Keratinocyte (primary cell): ENCODE measurements at regions not wholly inside any gene's neighbourhood (a gene's known extent, or its start where the extent isn't known, plus 50 kb on each side); places are given as distances from the start of the nearest gene placed in this dataset.

ENCODE experiments used
- DNase-seq: peaks from one replicate; pipeline ENCODE4 v3.0.0-alpha.2; 2011; ENCODE audit warnings: low read depth, missing footprints, low spot score
- FAIRE-seq: peaks from 2 replicates; lab custom pipeline; 2011; peaks lifted over from hg19 to GRCh38; lab: Jason Lieb, UNC
- H2AFZ ChIP-seq: 2 replicates; pipeline ENCODE4 v1.6.0; 2012; ENCODE audit warnings: low read length, control low read depth, inconsistent platforms; ENCODE audit not compliant: control insufficient read depth
- H3K27ac ChIP-seq: 2 replicates; pipeline ENCODE4 v1.5.1; 2011; ENCODE audit warnings: low read length; ENCODE audit not compliant: control insufficient read depth, insufficient read depth
- H3K27me3 ChIP-seq: 3 replicates; pipeline ENCODE4 v1.6.0; 2011; ENCODE audit warnings: low read length; ENCODE audit not compliant: control insufficient read depth, insufficient read depth; ENCODE audit errors: extremely low read depth
- H3K36me3 ChIP-seq, 2 experiments: 2 replicates in 1 of 2; 3 replicates in 1 of 2; pipeline ENCODE4 v1.5.1; 2011; ENCODE audit warnings: low read length in 2 of 2, mild to moderate bottlenecking in 1 of 2; ENCODE audit not compliant: control insufficient read depth in 2 of 2, insufficient read depth in 2 of 2; ENCODE audit errors: extremely low read depth in 1 of 2
- H3K4me1 ChIP-seq: 3 replicates; pipeline ENCODE4 v1.5.1; 2011; ENCODE audit warnings: low read length; ENCODE audit not compliant: control insufficient read depth, insufficient read depth; ENCODE audit errors: extremely low read depth
- H3K4me2 ChIP-seq: 3 replicates; pipeline ENCODE4 v1.6.0; 2011; ENCODE audit warnings: low read depth, low read length; ENCODE audit not compliant: control insufficient read depth, insufficient read depth; ENCODE audit errors: extremely low read depth
- H3K4me3 ChIP-seq, 3 experiments: fragments of 200-600 bp in 1 of 3; sonication (generic) in 1 of 3; 2 replicates in 2 of 3; 3 replicates in 1 of 3; pipeline ENCODE4 v1.5.1; 2011 to 2016; ENCODE audit warnings: low read length in 3 of 3, mild to moderate bottlenecking in 3 of 3, control low read depth in 2 of 3, inconsistent platforms in 1 of 3, low read depth in 1 of 3, mixed read lengths in 1 of 3, mixed run types in 1 of 3, moderate library complexity in 1 of 3; ENCODE audit not compliant: control insufficient read depth in 2 of 3, insufficient read depth in 2 of 3; ENCODE audit errors: extremely low read depth in 1 of 3
- H3K79me2 ChIP-seq: 2 replicates; pipeline ENCODE4 v1.6.0; 2012; ENCODE audit warnings: low read length; ENCODE audit not compliant: control insufficient read depth, insufficient read depth
- H3K9ac ChIP-seq: 3 replicates; pipeline ENCODE4 v1.6.0; 2011; ENCODE audit warnings: low read length; ENCODE audit not compliant: control insufficient read depth, insufficient read depth; ENCODE audit errors: extremely low read depth
- H3K9me1 ChIP-seq: 3 replicates; pipeline ENCODE4 v1.6.0; 2011; ENCODE audit warnings: low read length; ENCODE audit not compliant: control insufficient read depth, insufficient read depth; ENCODE audit errors: extremely low read depth
- H3K9me3 ChIP-seq: 2 replicates; pipeline ENCODE4 v1.5.1; 2012; ENCODE audit warnings: low read depth, low read length; ENCODE audit not compliant: control insufficient read depth
- H4K20me1 ChIP-seq: 3 replicates; pipeline ENCODE4 v1.6.0; 2011; ENCODE audit warnings: low read length; ENCODE audit not compliant: control insufficient read depth, insufficient read depth; ENCODE audit errors: extremely low read depth
- EZH2 ChIP-seq: IDR thresholded peaks from one replicate; pipeline ENCODE4 v1.6.1; 2012; ENCODE audit warnings: inconsistent platforms, mild to moderate bottlenecking, low read length, moderate library complexity
- dilution Hi-C: fragments of 300-500 bp; cut with MboI; formaldehyde crosslinking; loops from one replicate; pipeline ENCODE4 v1.7.0; 2020; ENCODE audit warnings: low sequenced_read_pairs; ENCODE audit not compliant: extremely low pct_ligation_motif_present
- TF ChIP-seq, protein P1 (sequence below), 3 experiments: IDR thresholded peaks in 1 of 3; conservative IDR thresholded peaks in 1 of 3; optimal IDR thresholded peaks in 1 of 3; 2 replicates in 2 of 3; 3 replicates in 1 of 3; pipeline versions ENCODE3 to v1.5.1; 2011; ENCODE audit warnings: low read length in 3 of 3, mild to moderate bottlenecking in 3 of 3, moderate library complexity in 2 of 3, control low read depth in 1 of 3, inconsistent platforms in 1 of 3; ENCODE audit not compliant: insufficient read depth in 2 of 3; ENCODE audit errors: extremely low read depth in 1 of 3

DNA sequence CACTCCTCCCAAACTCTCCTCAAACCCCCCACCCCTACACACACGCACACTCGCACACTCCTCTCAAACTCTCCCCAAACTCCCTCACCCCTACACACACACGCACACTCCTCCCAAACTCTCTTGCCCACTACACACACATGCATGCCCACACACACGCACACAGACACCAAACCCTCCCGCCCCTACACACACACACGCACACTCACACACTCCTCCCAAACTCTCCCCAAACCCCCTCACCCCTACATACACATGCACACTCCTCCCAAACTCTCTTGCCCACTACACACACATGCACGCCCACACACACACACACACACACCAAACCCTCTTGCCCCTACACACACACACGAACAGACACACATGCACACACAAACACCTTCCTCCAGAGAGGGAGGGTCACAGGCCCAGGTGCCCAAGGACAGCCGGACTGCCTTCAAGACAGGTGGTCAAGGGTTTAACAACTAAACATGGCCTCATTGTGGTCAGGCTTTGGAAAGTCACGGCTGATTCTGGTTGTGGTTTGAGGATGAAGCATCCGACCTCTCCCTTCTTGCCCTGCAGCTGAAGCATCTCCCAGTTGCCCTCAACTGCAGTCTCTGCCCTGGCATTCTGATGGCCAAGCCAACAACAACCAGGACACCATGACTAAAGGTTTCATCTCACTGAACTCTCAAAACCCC, 72.3 kb upstream of the SNTG2 start:
- Histone ChIP-seq H4K20me1 (no peaks in the 10 kb centered on the region), H3K79me2 (no peaks in the 10 kb centered on the region), H3K36me3 (no peaks in the 10 kb centered on the region), H3K9me1 (no peaks in the 10 kb centered on the region), H3K9ac (no peak overlapping the region), H3K27ac (no peak overlapping the region), H2AFZ (no peak overlapping the region), H3K27me3 (no peaks in the 10 kb centered on the region), H3K4me2 (no peak overlapping the region), H3K4me1 (no peaks in the 10 kb centered on the region), H3K9me3 (peaks cover 7% of the 10 kb centered on the region), H3K4me3 (no peak overlapping the region)
- dilution Hi-C loops, result no loop called here
- TF ChIP-seq EZH2, result no peak
- TF ChIP-seq, protein P1, sequence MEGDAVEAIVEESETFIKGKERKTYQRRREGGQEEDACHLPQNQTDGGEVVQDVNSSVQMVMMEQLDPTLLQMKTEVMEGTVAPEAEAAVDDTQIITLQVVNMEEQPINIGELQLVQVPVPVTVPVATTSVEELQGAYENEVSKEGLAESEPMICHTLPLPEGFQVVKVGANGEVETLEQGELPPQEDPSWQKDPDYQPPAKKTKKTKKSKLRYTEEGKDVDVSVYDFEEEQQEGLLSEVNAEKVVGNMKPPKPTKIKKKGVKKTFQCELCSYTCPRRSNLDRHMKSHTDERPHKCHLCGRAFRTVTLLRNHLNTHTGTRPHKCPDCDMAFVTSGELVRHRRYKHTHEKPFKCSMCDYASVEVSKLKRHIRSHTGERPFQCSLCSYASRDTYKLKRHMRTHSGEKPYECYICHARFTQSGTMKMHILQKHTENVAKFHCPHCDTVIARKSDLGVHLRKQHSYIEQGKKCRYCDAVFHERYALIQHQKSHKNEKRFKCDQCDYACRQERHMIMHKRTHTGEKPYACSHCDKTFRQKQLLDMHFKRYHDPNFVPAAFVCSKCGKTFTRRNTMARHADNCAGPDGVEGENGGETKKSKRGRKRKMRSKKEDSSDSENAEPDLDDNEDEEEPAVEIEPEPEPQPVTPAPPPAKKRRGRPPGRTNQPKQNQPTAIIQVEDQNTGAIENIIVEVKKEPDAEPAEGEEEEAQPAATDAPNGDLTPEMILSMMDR (optimal IDR thresholded peaks at IDR 0.05 in 1 of 3, IDR thresholded peaks at IDR 0.05 in 1 of 3, conservative IDR thresholded peaks at IDR 0.05 in 1 of 3; ENCODE audit: extremely low read depth in 1 of 3, insufficient read depth in 2 of 3, low read length in 3 of 3), result no peak
- FAIRE-seq (no peak), DNase-seq (no peak)

DNA sequence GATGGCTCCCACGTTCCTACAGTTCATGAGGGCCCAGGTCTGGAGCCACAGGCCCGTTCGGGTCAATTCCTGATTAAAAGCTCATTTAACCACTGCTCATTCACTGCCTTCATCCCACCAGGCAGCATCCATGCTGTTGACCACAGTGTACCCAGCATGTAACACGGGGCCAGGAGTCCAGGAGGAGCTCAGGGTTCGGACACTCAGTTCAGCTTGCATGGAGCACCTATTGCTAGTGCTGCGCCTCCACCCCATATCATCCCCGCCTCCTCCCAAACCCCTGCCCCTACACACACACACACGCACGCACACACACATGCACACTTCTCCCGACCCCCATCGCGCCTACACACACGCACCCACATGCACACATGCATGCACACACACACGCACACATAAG, 72.9 kb upstream of the SNTG2 start:
- H3K9me3 ChIP-seq, result peaks cover 8% of the 10 kb centered on the region
- no peaks in the 10 kb centered on the region for H4K20me1 ChIP-seq
- no peaks in the 10 kb centered on the region for H3K4me1 ChIP-seq
- H3K36me3 ChIP-seq, result no peaks in the 10 kb centered on the region
- no peaks in the 10 kb centered on the region for H3K79me2 ChIP-seq
- no peak for DNase-seq
- no peaks in the 10 kb centered on the region for H3K9me1 ChIP-seq
- FAIRE-seq, result no peak
- no peaks in the 10 kb centered on the region for H3K27me3 ChIP-seq
- H2AFZ ChIP-seq, result no peak overlapping the region
- no peak overlapping the region for H3K9ac ChIP-seq
- H3K4me3 ChIP-seq, result no peak overlapping the region
- TF ChIP-seq EZH2, result no peak
- TF ChIP-seq, protein P1 (optimal IDR thresholded peaks at IDR 0.05 in 1 of 3, IDR thresholded peaks at IDR 0.05 in 1 of 3, conservative IDR thresholded peaks at IDR 0.05 in 1 of 3; ENCODE audit: extremely low read depth in 1 of 3, insufficient read depth in 2 of 3, low read length in 3 of 3), result no peak
- H3K27ac ChIP-seq, result no peak overlapping the region
- dilution Hi-C loops, result no loop called here
- H3K4me2 ChIP-seq, result no peak overlapping the region
